NCI-H226 (cell line): ENCODE measurements at regions not wholly inside any gene's neighbourhood (a gene's known extent, or its start where the extent isn't known, plus 50 kb on each side); places are given as distances from the start of the nearest gene placed in this dataset.

Experiments used
- DNase-seq: peaks from one replicate; pipeline ENCODE4 v3.0.0-alpha.2; 2015

DNA sequence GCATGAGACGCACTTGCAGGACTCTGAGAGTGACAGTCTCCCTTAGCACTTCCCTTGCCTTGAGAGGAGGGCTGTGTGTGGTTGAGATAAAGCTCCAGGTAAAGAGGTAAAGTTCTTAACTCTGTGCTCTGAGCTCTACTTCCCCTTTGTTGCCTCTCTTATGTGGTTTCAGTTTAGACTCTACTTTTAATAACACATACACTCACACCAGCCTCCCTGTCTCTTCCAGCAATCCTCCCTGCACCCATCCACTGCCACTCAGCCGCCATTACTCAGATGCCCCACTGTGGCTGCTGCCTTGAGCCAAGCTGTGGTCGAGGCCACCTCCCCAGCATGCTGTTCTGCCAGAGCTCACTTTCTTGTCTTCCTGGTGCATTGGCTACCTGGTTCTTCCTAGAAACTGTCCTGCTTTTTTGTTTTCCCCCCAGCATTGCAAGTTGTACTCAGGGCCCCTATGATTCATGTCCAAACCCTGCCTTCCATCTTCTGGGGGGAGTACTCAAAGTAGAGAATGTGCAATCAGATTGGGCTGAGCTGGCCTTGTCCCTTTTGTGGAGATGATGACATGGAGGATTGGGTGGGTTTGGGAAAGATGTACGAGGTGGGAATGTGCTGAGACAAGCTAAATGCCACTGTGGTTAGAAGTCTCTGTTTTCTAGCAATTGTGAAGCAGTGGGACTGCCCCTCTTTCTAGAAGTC is 115.5 kb upstream of the PARP11 start:
- no peak for DNase-seq

DNA sequence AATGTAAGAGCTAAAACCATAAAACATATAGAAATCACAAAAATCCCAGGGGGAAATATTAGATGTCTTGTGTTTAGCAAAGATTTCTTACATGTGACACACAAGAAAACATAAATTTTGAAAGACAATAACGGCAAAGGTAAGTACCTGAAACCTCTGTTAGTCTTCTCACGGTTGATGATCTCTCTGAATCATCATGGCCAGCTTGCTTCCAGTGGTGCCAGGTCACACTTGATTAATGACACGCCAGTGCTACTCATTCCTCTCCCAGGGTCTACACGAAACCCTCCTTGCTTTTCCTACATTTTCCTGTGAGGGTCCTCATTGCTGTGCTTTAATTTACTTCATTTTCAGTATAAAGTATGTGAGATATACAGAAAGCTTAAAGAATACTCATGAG is 114.4 kb upstream of the PARP11 start:
- DNase-seq: no peak

GRCh38 chr12:3980504-3981272 is 107.5 kb upstream of the PARP11 start:
- no peak for DNase-seq

GRCh38 chr12:3977621-3978020 is 104.4 kb upstream of the PARP11 start:
- no peak for DNase-seq

GRCh38 chr12:3976351-3976938 is 103.2 kb upstream of the PARP11 start:
- DNase-seq: no peak

- no peak for DNase-seq
Observed at GRCh38 chr12:3975652-3976051, 102.5 kb upstream of the PARP11 start.

DNA sequence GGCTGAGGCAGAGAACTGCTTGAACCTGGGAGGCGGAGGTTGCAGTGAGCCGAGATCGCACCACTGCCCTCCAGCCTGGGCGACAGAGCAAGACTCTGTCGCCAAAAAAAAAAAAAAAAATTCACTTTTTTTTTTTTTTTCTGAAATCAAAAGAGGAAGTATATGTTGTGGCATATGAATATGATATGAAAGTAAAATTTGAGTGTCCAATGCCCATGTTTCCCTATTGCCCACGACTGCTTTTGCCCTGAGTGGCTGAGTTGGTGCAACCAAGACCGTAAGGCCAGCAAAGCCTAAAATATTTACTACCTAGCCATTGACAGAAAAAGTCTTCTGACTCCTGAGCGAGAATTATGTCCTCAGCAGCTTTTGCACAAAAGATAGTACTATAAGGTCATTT is 101.7 kb upstream of the PARP11 start:
- no peak for DNase-seq

DNA sequence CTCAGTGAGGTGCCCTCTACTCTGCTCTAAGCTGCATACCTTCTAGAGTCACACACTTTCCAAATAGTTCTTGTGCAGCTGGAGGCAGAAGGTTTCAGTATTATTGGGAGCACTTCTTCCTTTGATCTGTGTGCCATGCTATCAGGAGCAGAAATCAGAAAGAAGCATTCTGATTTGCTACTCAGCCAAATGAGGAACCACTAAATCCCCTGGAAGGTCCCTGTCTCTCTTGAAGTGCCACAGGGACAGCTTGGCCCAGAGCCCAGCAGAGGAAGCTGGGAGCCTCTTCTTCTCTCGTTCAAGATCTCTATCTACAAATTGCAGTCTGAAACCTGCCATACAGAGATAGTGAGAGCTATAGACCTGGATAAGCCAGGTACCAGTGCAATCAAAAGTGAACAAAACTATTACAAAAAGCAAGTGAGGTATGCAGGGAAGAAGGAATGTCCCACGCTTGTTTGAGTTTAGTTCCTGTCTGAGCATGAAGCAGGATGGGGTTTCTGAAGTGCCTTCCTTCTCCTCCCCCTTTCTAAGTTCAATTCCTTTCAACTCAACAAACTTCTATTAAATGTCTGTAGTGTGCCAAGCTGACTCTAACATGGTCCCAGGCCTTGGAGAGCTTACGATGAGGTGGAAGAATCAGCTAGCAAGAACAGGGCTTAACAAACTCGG is 100.9 kb upstream of the PARP11 start:
- no peak for DNase-seq

DNA sequence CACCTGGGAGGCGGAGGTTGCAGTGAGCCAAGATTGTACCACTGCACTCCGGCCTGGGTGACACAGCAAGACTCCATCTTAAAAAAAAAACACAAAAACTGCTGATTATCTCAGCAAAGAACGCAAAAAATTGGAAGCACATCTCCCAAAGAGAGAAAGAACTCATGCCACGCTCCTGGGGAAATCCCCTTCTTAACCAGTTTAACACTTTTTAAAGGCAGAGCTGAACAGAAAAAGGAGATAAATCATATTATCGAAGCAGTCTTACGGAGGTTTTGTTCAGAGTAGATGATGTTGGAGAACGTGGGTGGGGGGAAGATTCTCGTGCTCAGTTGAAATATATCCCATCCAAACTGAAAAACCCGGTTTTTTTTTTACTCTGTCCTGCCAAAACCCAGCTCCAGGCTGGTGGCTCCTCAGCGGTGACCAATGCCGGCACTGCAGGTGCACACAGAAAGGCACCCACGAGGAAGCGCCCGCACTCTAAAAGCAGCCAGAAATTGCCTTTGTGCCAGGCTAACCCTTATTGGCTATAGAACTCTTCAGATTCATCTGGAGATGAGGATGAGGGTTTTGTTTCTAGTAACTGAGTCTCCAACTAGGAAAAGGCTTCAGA is 100.2 kb upstream of the PARP11 start:
- DNase-seq: no peak

DNA sequence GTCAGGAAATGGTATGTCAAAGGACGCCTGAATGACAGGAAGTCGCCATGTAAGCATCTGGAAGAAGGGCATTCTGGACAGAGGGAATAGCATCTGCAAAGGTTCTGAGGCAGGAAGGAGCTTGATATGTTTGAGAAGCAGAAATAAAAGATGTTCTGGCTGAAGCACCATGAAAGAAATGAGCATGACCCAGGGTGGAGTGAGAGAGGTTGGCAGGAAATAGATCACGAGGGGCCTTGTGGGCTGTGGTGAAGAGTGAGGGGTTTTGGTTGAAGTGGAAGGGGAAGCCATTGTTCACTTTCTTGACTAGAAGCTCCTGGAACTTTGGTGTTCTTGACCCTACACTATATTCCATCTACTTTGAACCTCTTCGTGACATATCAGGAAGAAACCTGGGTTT is 99.4 kb upstream of the PARP11 start:
- DNase-seq: no peak

DNA sequence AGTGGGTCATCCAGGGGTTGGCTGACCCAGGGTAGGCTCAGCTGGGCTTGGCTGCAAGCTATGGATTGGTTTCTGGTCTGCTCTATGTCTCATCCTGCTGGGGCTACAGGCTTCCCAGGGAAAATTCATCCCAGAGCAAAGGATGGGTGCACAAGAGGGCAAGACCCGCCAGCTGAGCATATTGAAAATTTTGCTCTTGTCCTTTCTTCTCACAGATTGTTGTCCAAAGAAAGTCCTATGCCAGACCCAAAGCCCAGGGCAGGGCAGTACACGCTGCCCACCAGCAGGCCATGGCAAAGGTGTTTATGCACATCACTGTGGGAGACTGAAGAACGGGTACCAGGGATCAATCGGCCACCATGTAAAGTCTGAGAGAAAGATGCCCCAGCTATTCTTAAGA is 95.3 kb upstream of the PARP11 start:
- DNase-seq: no peak

GRCh38 chr12:3967556-3968160 is 94.5 kb upstream of the PARP11 start:
- DNase-seq: no peak

DNA sequence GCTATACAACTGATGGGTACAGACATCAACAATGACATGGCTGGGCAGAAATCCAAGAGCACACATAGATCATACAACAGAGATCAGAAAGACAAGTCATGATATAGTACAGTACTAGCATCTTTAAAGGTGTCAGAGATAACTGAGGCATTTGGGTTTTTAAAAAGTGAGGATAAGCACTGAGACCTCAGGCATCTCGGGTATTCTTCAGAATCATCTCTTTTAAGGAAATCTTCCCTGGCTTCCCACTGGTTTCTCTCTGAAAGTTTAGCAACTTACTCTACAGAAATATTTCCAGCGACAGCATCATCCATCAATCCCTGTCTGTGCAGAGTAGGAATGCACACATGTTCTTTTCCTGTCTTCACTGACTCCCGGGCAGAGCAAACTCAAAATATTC is 93.2 kb upstream of the PARP11 start:
- no peak for DNase-seq

DNA sequence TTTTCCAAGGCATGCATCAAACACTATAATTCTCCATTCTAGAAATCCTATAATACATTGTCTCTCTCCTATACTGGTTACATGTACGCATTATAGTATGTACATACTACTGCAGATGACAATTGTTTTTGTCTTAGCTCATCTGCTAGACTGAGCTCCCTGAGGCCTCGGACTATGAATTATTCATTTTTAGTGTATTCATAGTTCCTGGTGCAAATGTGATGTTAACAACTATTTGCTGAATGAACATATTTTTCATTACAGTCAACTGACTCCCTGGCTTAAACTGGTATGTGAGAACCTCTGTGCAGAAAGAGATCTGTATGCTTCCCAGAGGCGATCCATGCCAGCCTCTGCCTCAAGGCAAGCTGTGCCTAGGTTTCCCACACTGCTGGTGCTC is 91.8 kb upstream of the PARP11 start:
- no peak for DNase-seq

- no peak for DNase-seq
Observed at GRCh38 chr12:3964439-3964838, 91.2 kb upstream of the PARP11 start.

DNA sequence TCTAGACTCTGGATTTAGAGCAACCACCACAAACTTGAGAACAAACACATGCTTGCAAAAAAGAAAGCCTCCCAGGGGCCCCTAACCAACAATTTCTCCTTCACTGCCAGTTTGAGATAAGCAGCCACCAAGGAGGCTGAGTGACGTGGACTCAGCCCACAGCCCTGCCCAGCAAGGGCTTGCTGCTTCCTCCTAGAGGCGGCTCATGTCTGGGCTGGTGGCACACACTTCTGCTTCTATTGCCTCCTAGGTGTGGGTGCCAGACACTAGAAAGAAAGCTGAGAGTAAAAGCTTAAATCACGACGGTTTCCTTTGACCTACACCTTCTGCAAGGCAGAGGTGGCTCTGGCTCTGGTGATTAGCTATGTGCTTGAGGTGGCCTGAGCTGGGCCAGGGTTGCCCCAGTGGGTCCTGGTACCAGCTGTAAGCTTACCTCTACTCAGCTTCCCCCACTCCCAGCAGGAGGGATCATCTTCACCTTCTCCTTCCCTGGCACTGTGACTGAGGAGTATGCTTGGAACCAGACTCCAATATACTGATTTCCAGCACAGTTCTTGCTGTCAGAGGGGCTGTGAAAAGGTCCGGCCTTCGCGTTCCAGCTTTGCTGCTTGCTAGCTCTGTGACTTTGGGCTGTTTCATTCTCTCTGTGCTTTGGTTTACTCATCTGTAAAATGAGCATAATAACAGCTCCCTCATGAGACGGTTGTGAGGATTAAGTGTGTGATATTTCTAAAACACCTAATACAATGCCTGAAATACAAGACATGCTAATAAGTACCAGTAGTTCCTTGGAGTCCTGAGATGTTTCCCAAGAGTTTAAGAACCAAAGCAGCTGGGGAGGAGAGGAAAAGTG is 89.7 kb upstream of the PARP11 start:
- DNase-seq: no peak

DNA sequence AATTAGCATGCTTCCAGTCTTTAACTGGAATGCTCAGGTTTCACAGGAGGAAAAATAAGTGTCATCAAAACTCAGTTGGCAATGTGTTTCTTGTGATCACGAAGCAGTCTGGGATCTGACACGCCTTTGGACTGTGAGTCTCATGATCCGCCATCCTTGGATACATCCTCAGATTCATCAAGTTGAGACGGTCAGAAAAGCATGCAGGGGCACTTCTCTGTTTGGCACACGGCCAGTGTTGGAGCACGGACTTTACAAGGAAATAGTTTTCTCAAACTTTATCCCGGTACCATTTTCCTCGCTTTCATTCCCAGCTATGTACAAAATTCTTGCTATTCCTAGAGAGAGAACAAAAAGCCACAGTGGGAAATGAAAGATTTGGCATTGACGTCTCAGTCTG is 88.4 kb upstream of the PARP11 start:
- DNase-seq: no peak

DNA sequence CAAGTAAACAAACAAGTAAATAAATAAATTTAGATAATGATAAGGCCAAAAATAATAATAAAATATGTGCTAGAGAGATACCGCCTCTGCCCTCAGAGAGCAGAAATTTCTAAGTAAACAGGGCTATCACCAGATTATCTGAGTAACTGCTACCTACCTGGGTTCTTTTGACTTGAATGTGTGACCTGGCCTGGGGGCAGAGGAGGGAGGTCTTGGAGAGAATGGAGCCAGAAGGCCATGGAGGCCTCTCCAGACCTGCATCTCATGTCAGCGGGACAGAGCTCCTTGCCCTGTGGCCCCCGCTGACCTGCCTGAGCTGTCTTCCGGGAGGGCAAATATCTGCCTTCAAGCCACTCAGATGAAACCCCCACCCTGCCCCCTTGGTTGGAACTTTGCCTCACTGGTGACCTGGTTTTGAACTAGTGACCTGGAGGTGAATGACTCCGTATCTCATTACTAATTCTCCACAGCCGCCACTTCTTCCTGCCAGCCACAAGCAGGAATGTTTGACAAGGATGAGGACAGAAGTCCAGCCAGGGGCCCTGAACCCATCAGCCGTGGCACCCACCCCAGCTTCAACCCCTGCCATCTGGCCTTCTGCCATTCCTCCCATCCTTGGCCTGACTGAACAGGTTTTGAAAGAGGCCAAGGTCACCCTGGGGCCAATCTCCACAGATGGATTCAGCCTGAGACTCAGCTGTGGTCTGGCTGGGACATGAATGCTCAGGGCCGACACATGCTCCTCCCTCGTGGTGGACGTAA is 86.8 kb upstream of the PARP11 start:
- no peak for DNase-seq

DNA sequence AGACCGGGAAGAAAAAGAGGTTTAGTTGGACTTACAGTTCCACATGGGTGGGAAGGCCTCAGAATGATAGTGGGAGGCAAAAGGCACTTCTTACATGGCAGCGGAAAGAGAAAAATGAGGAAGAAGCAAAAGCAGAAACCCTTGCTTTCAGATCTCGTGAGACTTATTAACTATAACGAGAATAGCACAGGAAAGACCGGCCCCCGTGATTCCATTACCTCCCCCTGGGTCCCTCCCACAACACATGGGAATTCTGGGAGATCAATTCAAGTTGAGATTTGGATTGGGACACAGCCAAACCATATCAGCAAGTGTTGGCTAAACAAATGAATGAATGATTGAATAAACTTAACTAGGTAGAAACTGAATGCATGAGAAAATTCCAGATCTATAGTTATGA is 85.3 kb upstream of the PARP11 start:
- no peak for DNase-seq

DNA sequence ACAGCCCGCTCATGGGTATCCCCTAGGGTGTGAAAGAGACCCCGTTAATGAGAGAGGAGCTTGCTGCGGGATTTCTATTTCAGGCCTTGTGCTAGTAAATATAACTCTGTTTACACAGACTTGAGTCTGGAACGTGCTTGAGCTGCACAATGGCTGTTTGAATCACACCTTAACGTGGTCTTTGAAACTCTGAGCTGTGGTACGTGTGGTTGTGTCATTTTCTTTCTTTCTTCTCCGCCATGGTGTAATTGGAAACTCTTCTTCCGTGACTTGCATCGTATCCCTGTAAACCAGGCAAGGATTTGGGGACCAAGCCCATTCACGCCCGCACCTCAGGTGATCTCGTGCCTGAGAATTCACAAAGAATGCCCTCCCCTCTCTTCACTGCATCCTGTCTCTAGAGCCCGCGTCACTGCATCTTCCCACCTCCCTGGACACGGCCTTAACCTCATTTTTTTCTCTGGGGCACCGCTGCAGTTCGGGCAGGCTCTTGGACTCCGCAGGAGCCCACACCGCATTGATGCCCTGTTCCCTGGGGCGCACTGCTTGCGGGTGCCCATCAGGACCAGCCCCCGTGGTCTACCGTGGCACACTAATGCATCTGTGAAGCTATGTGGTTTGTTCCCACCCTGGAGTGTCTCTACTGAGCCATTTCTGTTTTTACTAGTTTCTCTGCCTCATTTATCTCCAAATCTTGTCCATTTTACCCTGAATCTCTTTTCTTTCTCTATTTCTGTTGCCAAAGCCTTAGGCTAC is 78.4 kb upstream of the PARP11 start:
- no peak for DNase-seq
